GM19372 (cell line): ENCODE measurements at regions not wholly inside any gene's neighbourhood (a gene's known extent, or its start where the extent isn't known, plus 50 kb on each side); places are given as distances from the start of the nearest gene placed in this dataset.

Experiments used
- ATAC-seq: cut with Tn5 transposase; IDR thresholded peaks from one replicate; pipeline ENCODE4 v1.9.1; 2021; ENCODE audit warnings: mild to moderate bottlenecking, low read depth, moderate library complexity; ENCODE audit not compliant: unreplicated experiment

- no peak for ATAC-seq
These were observed 221.7 kb upstream of the XYLT1 start for GRCh38 chr16:17692484-17692883.

- no peak for ATAC-seq
These were observed 221.1 kb upstream of the XYLT1 start for GRCh38 chr16:17691899-17692176.

- no peak for ATAC-seq
These were observed 220.5 kb upstream of the XYLT1 start for GRCh38 chr16:17691106-17691898.

GRCh38 chr16:17685447-17685846 lies 214.7 kb upstream of the XYLT1 start:
- no peak for ATAC-seq

- no peak for ATAC-seq
These were observed 212.5 kb upstream of the XYLT1 start for GRCh38 chr16:17683281-17683680.

- ATAC-seq: no peak
These were observed 205.4 kb upstream of the XYLT1 start for GRCh38 chr16:17676171-17676570.

- ATAC-seq: no peak
These were observed 197.6 kb upstream of the XYLT1 start for GRCh38 chr16:17668386-17668785.

- ATAC-seq: no peak
These were observed 195.5 kb upstream of the XYLT1 start for GRCh38 chr16:17666293-17666692.

GRCh38 chr16:17658881-17659280 lies 188.1 kb upstream of the XYLT1 start:
- no peak for ATAC-seq

- no peak for ATAC-seq
These were observed 186.3 kb upstream of the XYLT1 start for GRCh38 chr16:17657045-17657444.

GRCh38 chr16:17654571-17654970 lies 183.8 kb upstream of the XYLT1 start:
- no peak for ATAC-seq

GRCh38 chr16:17654142-17654541 lies 183.4 kb upstream of the XYLT1 start:
- ATAC-seq: no peak

- ATAC-seq: no peak
These were observed 177.4 kb upstream of the XYLT1 start for GRCh38 chr16:17647879-17648872.

GRCh38 chr16:17643935-17644334 lies 173.2 kb upstream of the XYLT1 start:
- ATAC-seq: no peak

- ATAC-seq: no peak
These were observed 171.2 kb upstream of the XYLT1 start for GRCh38 chr16:17641990-17642389.

- ATAC-seq: no peak
These were observed 167.4 kb upstream of the XYLT1 start for GRCh38 chr16:17638134-17638533.

GRCh38 chr16:17635183-17635582 lies 164.4 kb upstream of the XYLT1 start:
- ATAC-seq: no peak

- no peak for ATAC-seq
These were observed 162.6 kb upstream of the XYLT1 start for GRCh38 chr16:17633181-17633951.

- ATAC-seq: no peak
These were observed 161.9 kb upstream of the XYLT1 start for GRCh38 chr16:17632667-17633066.

- no peak for ATAC-seq
These were observed 159.2 kb upstream of the XYLT1 start for GRCh38 chr16:17629936-17630335.

- no peak for ATAC-seq
These were observed 158.2 kb upstream of the XYLT1 start for GRCh38 chr16:17628983-17629382.
